ENCODE measurements at regions not wholly inside any gene's neighbourhood (a gene's known extent, or its start where the extent isn't known, plus 50 kb on each side); places are given as distances from the start of the nearest gene placed in this dataset.

DNA sequence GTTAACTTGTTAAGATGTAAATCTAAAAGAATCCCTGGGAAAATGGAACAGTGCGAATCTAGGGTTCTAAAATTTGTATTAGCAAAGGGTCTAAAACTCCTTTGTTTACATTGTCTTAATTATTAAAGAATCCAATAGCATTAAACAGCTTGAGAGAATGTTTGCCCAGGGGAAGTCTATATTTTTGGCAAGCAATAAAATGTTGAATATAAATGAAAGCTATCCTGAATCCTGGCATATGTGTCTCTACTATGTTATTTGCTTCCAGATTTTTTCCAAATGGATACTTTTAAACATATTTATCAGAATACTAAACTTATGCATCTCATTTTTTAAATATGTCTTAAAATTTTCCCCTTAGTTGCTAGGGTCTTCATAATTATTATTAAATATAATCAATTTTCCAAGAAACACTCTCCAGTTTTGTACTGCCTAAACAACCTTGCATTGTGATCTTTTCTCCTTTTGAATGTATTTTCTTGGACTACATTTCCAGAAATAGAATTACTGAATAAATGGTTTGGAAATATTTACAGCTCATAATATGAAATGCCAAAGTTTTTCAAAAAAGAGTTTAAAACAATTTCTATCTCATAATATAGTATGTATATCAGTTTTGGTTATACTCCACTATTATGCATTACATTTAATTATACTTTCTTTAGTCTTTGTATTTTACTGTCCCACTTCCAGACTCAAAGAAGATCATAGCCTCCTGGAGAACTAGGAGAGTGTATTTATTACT is 304.8 kb downstream of the USP25 start:
- TF ChIP-seq, protein P1, sequence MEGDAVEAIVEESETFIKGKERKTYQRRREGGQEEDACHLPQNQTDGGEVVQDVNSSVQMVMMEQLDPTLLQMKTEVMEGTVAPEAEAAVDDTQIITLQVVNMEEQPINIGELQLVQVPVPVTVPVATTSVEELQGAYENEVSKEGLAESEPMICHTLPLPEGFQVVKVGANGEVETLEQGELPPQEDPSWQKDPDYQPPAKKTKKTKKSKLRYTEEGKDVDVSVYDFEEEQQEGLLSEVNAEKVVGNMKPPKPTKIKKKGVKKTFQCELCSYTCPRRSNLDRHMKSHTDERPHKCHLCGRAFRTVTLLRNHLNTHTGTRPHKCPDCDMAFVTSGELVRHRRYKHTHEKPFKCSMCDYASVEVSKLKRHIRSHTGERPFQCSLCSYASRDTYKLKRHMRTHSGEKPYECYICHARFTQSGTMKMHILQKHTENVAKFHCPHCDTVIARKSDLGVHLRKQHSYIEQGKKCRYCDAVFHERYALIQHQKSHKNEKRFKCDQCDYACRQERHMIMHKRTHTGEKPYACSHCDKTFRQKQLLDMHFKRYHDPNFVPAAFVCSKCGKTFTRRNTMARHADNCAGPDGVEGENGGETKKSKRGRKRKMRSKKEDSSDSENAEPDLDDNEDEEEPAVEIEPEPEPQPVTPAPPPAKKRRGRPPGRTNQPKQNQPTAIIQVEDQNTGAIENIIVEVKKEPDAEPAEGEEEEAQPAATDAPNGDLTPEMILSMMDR (conservative IDR thresholded peaks at IDR 0.05): no peak
- no peak for TF ChIP-seq ZFX (IDR thresholded peaks at IDR 0.05)

Measured in C4-2B (cell line).